Tibial nerve (tissue), 4 donors: ENCODE measurements at regions not wholly inside any gene's neighbourhood (a gene's known extent, or its start where the extent isn't known, plus 50 kb on each side); places are given as distances from the start of the nearest gene placed in this dataset.

Experiments used
- DNase-seq, 2 donors: peaks; one replicate each; pipeline ENCODE4 v3.0.0-alpha.2; 2019; ENCODE audit warnings: low spot score in 2 of 2
- H3K27ac ChIP-seq, 4 donors: fragments of 200-600 bp; sonication (generic) in 3 of 4; one replicate each; pipeline ENCODE4 v1.5.1; 2017 to 2019; ENCODE audit warnings: mild to moderate bottlenecking in 1 of 4
- H3K27me3 ChIP-seq, 2 donors: fragments of 200-600 bp; sonication (generic) in 1 of 2; one replicate each; pipeline versions ENCODE4 v1.5.1 to v1.6.0; 2017 to 2019
- H3K36me3 ChIP-seq, 3 donors: fragments of 200-600 bp; sonication (generic); one replicate each; pipeline ENCODE4 v1.5.1; 2018 to 2019
- H3K4me1 ChIP-seq, 4 donors: fragments of 200-600 bp; sonication (generic) in 3 of 4; one replicate each; pipeline ENCODE4 v1.5.1; 2017 to 2019
- H3K4me3 ChIP-seq, 4 donors: fragments of 200-600 bp; sonication (generic) in 3 of 4; one replicate each; pipeline ENCODE4 v1.5.1; 2017 to 2019; ENCODE audit warnings: mild to moderate bottlenecking in 1 of 4, moderate library complexity in 1 of 4
- H3K9me3 ChIP-seq, 4 donors: fragments of 200-600 bp; sonication (generic) in 3 of 4; one replicate each; pipeline ENCODE4 v1.5.1; 2017 to 2019
- CTCF ChIP-seq, 5 experiments: fragments of 200-600 bp in 3 of 5; fragments of 450-650 bp in 2 of 5; sonication (generic) in 3 of 5; IDR thresholded peaks; one replicate each; pipeline ENCODE4 v1.5.1; 2016 to 2019; ENCODE audit warnings: antibody characterized with exemption in 5 of 5, mild to moderate bottlenecking in 3 of 5, moderate library complexity in 2 of 5
- EP300 ChIP-seq, 2 donors: sonication (generic); formaldehyde crosslinking; IDR thresholded peaks; one replicate each; pipeline ENCODE4 v1.6.1; 2017; ENCODE audit warnings: antibody characterized with exemption in 2 of 2, mild to moderate bottlenecking in 1 of 2
- POLR2A ChIP-seq, 2 donors: fragments of 450-650 bp; IDR thresholded peaks; one replicate each; pipeline ENCODE4 v1.6.1; 2017; ENCODE audit warnings: antibody characterized with exemption in 2 of 2, mild to moderate bottlenecking in 2 of 2, moderate library complexity in 2 of 2
- WGBS, 2 donors: methylation state at CpG; one replicate each; pipeline ENCODE4 v1.1.5; 2018; 5-methylcytosine and 5-hydroxymethylcytosine counted together

DNA sequence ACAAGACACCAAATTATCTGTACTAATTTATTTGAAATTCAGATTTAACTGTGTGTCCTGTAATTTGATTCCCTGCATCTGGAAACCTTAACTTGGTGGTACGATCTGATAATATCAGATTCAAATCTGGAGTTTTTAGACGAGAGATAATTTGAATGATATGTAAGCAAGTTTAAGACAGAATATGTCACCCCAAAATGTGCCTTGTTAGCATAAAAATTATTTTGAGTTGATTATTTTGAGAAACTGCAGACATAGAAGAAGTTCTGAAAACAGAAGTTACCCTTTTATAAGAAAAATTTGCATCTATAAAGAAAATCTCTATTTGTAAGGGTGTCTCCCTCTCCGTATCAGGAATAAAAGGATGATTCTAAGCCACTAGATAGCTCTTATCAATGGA, 1202.8 kb downstream of the ROBO2 start:
- TF ChIP-seq CTCF (IDR thresholded peaks at IDR 0.05) (no peak), POLR2A (IDR thresholded peaks at IDR 0.05) (no peak), EP300 (IDR thresholded peaks at IDR 0.05) (no peak)
- no peaks in the 10 kb centered on the region for H3K36me3 ChIP-seq
- peaks cover 0 to 27% (median 0%) of the 10 kb centered on the region in 4 donors for H3K9me3 ChIP-seq
- no peak overlapping the region for H3K4me3 ChIP-seq
- whole genome bisulfite sequencing, 2 donors = 84% methylated on average over 3 of the region's 3 CpGs
- no peak overlapping the region for H3K27ac ChIP-seq
- no peaks in the 10 kb centered on the region for H3K27me3 ChIP-seq
- DNase-seq = no peak
- no peaks in the 10 kb centered on the region for H3K4me1 ChIP-seq

GRCh38 chr3:78244136-78244535, 1204.2 kb downstream of the ROBO2 start:
- Histone ChIP-seq H3K36me3 (no peaks in the 10 kb centered on the region), H3K4me1 (no peaks in the 10 kb centered on the region), H3K27me3 (no peaks in the 10 kb centered on the region), H3K27ac (no peak overlapping the region), H3K4me3 (no peak overlapping the region), H3K9me3 (peaks cover 0 to 27% (median 0%) of the 10 kb centered on the region in 4 donors)
- no peak for TF ChIP-seq POLR2A (IDR thresholded peaks at IDR 0.05)
- TF ChIP-seq CTCF (IDR thresholded peaks at IDR 0.05) = no peak
- TF ChIP-seq EP300 (IDR thresholded peaks at IDR 0.05) = no peak
- WGBS, 2 donors = 37 to 47% methylated on average over 2 of the region's 2 CpGs
- no peak for DNase-seq

DNA sequence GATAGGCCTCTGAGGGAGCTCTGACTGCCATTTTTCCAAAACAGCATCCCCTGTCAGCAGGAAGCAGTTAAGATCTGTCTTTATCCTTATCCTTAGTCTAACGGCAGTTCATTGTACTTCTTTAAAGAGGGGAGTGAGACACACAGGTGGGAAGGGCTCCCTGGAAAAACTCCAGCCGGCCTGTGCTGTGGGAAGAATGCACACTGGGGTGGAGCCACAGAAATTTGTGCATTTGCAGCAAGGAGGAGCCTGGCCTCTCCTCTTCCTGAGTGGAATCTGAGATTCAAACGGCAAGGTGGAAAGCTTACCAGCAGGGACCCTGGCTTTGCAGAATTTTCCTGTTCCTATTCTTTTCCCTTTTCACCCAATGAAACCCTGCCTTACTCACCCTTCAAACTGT, 1209.4 kb downstream of the ROBO2 start:
- no peak for DNase-seq
- Histone ChIP-seq H3K27me3 (no peaks in the 10 kb centered on the region), H3K4me3 (no peak overlapping the region), H3K27ac (no peak overlapping the region), H3K36me3 (no peaks in the 10 kb centered on the region), H3K9me3 (peaks cover 0 to 12% (median 0%) of the 10 kb centered on the region in 4 donors), H3K4me1 (no peaks in the 10 kb centered on the region)
- no peak for TF ChIP-seq CTCF (IDR thresholded peaks at IDR 0.05)
- no peak for TF ChIP-seq POLR2A (IDR thresholded peaks at IDR 0.05)
- no peak for TF ChIP-seq EP300 (IDR thresholded peaks at IDR 0.05)
- 24 to 28% methylated on average over 3 of the region's 3 CpGs for WGBS, 2 donors

DNA sequence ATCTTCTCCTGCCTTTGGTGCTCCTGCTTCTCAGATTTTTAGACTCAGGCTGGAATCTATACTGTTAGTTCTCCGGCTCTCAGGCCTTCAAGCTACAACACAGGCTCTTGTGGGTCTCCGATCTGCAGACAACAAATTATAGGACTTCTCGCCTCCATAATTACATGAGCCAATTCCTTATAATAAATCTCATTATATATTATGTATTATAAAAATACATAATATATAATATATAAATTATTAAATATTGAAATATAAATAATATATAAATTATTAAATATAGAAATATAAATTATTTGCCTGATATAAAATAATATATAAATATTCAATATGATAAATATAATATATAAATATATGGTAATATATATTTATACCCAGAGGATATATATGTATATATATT, 1214.0 kb downstream of the ROBO2 start:
- no peaks in the 10 kb centered on the region for H3K4me1 ChIP-seq
- DNase-seq = no peak
- WGBS, 2 donors = 96 to 97% methylated on average over 3 of the region's 3 CpGs
- no peaks in the 10 kb centered on the region for H3K27me3 ChIP-seq
- no peaks in the 10 kb centered on the region for H3K36me3 ChIP-seq
- H3K9me3 ChIP-seq = no peaks in the 10 kb centered on the region
- TF ChIP-seq POLR2A (IDR thresholded peaks at IDR 0.05) (no peak), EP300 (IDR thresholded peaks at IDR 0.05) (no peak), CTCF (IDR thresholded peaks at IDR 0.05) (no peak)
- no peak overlapping the region for H3K27ac ChIP-seq
- H3K4me3 ChIP-seq = no peak overlapping the region

DNA sequence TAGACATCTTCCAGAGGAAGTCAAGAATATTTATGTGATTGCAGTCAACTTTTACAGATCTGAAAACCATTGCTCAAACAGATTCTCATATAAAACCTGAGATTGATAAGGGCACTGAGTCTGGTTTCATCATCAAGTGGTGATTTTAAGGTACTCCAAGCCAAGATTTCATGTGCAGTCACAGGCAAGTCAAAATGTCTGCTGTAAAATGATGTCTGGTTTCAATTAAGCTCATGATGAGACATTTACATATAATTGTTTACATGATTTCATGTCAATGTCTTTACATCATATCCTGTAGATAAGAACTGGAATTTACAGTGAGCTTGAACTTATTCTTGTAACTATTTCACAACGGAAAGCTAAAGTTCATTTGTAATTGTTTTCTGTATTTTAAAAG, 1215.5 kb downstream of the ROBO2 start:
- Histone ChIP-seq H3K27ac (no peak overlapping the region), H3K4me3 (no peak overlapping the region), H3K9me3 (no peaks in the 10 kb centered on the region), H3K27me3 (no peaks in the 10 kb centered on the region), H3K36me3 (no peaks in the 10 kb centered on the region), H3K4me1 (no peaks in the 10 kb centered on the region)
- 31 to 44% methylated on average over 1 of the region's 1 CpG for whole genome bisulfite sequencing, 2 donors
- no peak for DNase-seq
- TF ChIP-seq EP300 (IDR thresholded peaks at IDR 0.05) = no peak

- Histone ChIP-seq H3K36me3 (no peaks in the 10 kb centered on the region), H3K27me3 (no peaks in the 10 kb centered on the region), H3K27ac (no peak overlapping the region), H3K4me3 (no peak overlapping the region), H3K4me1 (no peaks in the 10 kb centered on the region), H3K9me3 (no peaks in the 10 kb centered on the region)
- no peak for TF ChIP-seq POLR2A (IDR thresholded peaks at IDR 0.05)
- TF ChIP-seq EP300 (IDR thresholded peaks at IDR 0.05) = no peak
- TF ChIP-seq CTCF (IDR thresholded peaks at IDR 0.05) = no peak
- no peak for DNase-seq
- 64 to 65% methylated on average over 1 of the region's 1 CpG for WGBS, 2 donors
These were observed 1216.2 kb downstream of the ROBO2 start for GRCh38 chr3:78256123-78256522.
